ENCODE measurements at regions not wholly inside any gene's neighbourhood (a gene's known extent, or its start where the extent isn't known, plus 50 kb on each side); places are given as distances from the start of the nearest gene placed in this dataset.

DNA sequence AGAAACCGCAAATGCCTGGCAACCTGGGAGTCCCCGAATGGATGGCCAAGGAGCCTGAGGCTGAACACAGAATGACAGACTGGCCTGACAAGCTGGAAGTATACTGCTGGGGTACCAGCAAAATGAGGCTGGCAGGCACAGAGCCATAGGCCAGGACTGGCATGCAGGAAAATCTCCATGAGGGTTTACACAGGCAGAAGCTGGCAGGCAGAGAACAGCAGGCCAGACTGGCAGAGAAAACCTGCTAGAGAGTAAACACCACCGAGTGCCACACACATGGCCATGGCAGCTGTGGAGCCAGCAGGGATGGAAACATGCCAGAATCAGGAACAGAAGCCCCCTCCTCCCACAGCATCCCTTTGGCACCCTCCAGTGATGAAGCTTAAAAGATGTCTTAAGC, 63.4 kb downstream of the CRPPA start:
- H3K27me3 Mint-ChIP-seq: no peaks in the 10 kb centered on the region
- no peaks in the 10 kb centered on the region for H3K9me3 ChIP-seq
- ATAC-seq (replicated peaks in 1 of 4) (no peak), DNase-seq (no peak)
- no peak overlapping the region for H3K4me3 ChIP-seq (ENCODE audit: control insufficient read depth in 1 of 2, extremely low read depth in 1 of 2, low read length in 1 of 2)
- no peaks in the 10 kb centered on the region for H3K27me3 ChIP-seq (replicated peaks in 1 of 2; ENCODE audit: control insufficient read depth in 2 of 2, extremely low read depth in 1 of 2, insufficient read depth in 2 of 2, low read length in 1 of 2)
- ChIA-PET CTCF (no interaction called here), POLR2A (no interaction called here)
- H3K27ac Mint-ChIP-seq: no peak overlapping the region
- H3K4me1 Mint-ChIP-seq: peaks cover 0 to 2% (median 0%) of the 10 kb centered on the region in 3 donors
- no peaks in the 10 kb centered on the region for H3K36me3 ChIP-seq (ENCODE audit: control insufficient read depth in 2 of 2, extremely low read depth in 1 of 2, insufficient read depth in 1 of 2, low read length in 1 of 2)
- no peak overlapping the region for H3K4me3 Mint-ChIP-seq
- no peak overlapping the region for H3K27ac ChIP-seq (ENCODE audit: low read length)
- no peaks in the 10 kb centered on the region for H3K4me1 ChIP-seq (ENCODE audit: control insufficient read depth in 1 of 2, extremely low read depth in 1 of 2, insufficient read depth in 2 of 2, low read length in 2 of 2)
- WGBS (ENCODE audit: insufficient coverage): 85% methylated on average over 3 of the region's 3 CpGs
- H3K36me3 Mint-ChIP-seq: no peaks in the 10 kb centered on the region
- H3K9me3 Mint-ChIP-seq: no peaks in the 10 kb centered on the region

DNA sequence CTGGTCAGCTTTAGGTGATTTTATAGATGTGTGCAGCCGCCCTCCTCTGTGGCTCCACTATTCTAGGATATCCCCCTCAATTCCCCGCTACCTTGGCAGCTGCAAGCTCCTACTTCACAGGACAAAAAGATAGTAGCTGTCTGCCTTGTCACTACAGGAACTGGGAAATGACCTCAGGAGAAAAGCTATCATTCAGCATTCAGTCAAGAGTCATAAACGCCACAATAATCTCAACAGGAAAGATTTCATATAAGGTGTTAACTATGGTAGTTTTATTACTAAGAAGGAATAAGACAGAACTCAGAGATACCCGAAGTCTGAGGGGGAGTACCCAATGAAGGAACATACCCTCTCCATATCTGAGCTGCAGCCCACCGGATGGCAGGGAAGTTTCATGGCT, 63.9 kb downstream of the CRPPA start:
- ChIA-PET POLR2A (no interaction called here), CTCF (no interaction called here)
- ATAC-seq (replicated peaks in 1 of 4): no peak
- H3K27ac ChIP-seq (ENCODE audit: low read length): no peak overlapping the region
- Mint-ChIP-seq H3K27ac (no peak overlapping the region), H3K9me3 (no peaks in the 10 kb centered on the region), H3K36me3 (no peaks in the 10 kb centered on the region), H3K27me3 (no peaks in the 10 kb centered on the region), H3K4me1 (peaks cover 0 to 2% (median 0%) of the 10 kb centered on the region in 3 donors), H3K4me3 (no peak overlapping the region)
- H3K9me3 ChIP-seq: no peaks in the 10 kb centered on the region
- no peak overlapping the region for H3K4me3 ChIP-seq (ENCODE audit: control insufficient read depth in 1 of 2, extremely low read depth in 1 of 2, low read length in 1 of 2)
- DNase-seq: no peak
- WGBS (ENCODE audit: insufficient coverage): 93% methylated on average over 2 of the region's 5 CpGs
- no peaks in the 10 kb centered on the region for H3K27me3 ChIP-seq (replicated peaks in 1 of 2; ENCODE audit: control insufficient read depth in 2 of 2, extremely low read depth in 1 of 2, insufficient read depth in 2 of 2, low read length in 1 of 2)
- no peaks in the 10 kb centered on the region for H3K36me3 ChIP-seq (ENCODE audit: control insufficient read depth in 2 of 2, extremely low read depth in 1 of 2, insufficient read depth in 1 of 2, low read length in 1 of 2)
- no peaks in the 10 kb centered on the region for H3K4me1 ChIP-seq (ENCODE audit: control insufficient read depth in 1 of 2, extremely low read depth in 1 of 2, insufficient read depth in 2 of 2, low read length in 2 of 2)

DNA sequence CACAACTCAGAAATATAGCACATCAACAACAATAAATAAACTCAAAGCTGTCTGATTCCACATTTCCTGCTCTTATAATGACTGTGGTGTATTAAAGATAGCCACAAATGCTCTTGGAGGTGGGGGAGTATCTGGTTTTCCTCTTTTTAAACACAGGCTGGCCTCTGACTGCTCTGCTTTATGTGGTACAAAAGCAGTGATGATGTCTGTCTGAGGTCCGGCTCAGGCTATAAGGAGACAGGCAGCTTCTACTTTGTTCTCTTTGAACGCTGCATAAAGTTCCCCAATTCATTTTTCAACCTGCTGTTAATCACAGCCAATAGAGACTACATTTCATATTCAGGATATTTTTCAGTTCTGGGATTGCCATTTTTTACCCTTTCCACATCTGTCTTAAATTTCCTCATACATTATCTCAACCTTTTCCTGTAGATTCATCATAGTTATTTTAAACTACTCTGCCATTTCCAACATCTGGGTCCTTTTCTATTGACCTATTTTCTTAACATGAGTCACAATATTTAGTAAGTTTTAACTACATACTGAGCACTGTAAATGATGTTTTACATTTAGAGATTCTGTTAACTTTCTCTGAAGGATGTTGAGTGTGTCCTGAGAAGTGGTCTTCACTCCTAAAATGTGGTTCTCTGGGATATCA, 64.9 kb downstream of the CRPPA start:
- Histone ChIP-seq H3K27me3 (replicated peaks in 1 of 2; ENCODE audit: control insufficient read depth in 2 of 2, extremely low read depth in 1 of 2, insufficient read depth in 2 of 2, low read length in 1 of 2) (no peaks in the 10 kb centered on the region), H3K36me3 (ENCODE audit: control insufficient read depth in 2 of 2, extremely low read depth in 1 of 2, insufficient read depth in 1 of 2, low read length in 1 of 2) (no peaks in the 10 kb centered on the region), H3K9me3 (no peaks in the 10 kb centered on the region), H3K4me1 (ENCODE audit: control insufficient read depth in 1 of 2, extremely low read depth in 1 of 2, insufficient read depth in 2 of 2, low read length in 2 of 2) (no peaks in the 10 kb centered on the region), H3K27ac (ENCODE audit: low read length) (no peak overlapping the region), H3K4me3 (ENCODE audit: control insufficient read depth in 1 of 2, extremely low read depth in 1 of 2, low read length in 1 of 2) (no peak overlapping the region)
- ATAC-seq (replicated peaks in 1 of 4) (no peak), DNase-seq (no peak)
- ChIA-PET POLR2A (no interaction called here), CTCF (no interaction called here)
- H3K9me3 Mint-ChIP-seq: peaks cover 0 to 6% (median 1%) of the 10 kb centered on the region in 3 donors
- peaks cover 0 to 2% (median 0%) of the 10 kb centered on the region in 3 donors for H3K4me1 Mint-ChIP-seq
- H3K36me3 Mint-ChIP-seq: no peaks in the 10 kb centered on the region
- no peak overlapping the region for H3K4me3 Mint-ChIP-seq
- no peak overlapping the region for H3K27ac Mint-ChIP-seq
- 34% methylated on average over 2 of the region's 2 CpGs for WGBS (ENCODE audit: insufficient coverage)
- H3K27me3 Mint-ChIP-seq: no peaks in the 10 kb centered on the region

DNA sequence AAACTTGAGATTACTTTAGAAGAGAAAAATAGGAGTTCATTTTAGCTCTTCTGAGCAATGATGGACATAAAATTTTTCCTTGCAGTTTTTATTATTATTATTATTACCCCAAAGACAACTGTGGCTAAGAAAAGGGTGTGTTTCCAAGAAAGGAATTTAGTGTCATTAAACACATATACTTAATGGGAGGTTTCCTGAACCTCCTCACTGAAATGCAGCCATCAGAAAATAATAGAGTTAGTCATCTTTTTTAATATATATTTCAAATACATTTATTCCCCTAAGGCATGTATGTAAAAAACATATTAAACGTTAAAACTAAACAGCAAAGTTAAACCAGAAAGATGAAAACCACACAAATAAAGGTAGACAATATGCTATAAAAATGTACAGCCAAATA, 66.8 kb downstream of the CRPPA start:
- no peak for DNase-seq
- no peaks in the 10 kb centered on the region for H3K4me1 ChIP-seq (ENCODE audit: control insufficient read depth in 1 of 2, extremely low read depth in 1 of 2, insufficient read depth in 2 of 2, low read length in 2 of 2)
- no peak overlapping the region for H3K27ac Mint-ChIP-seq
- H3K4me1 Mint-ChIP-seq: peaks cover 0 to 2% (median 0%) of the 10 kb centered on the region in 3 donors
- H3K9me3 Mint-ChIP-seq: peaks cover 3 to 14% (median 8%) of the 10 kb centered on the region in 3 donors
- H3K4me3 ChIP-seq (ENCODE audit: control insufficient read depth in 1 of 2, extremely low read depth in 1 of 2, low read length in 1 of 2): no peak overlapping the region
- WGBS (ENCODE audit: insufficient coverage): no CpG with 5 or more reads among the region's 1 CpG
- H3K36me3 ChIP-seq (ENCODE audit: control insufficient read depth in 2 of 2, extremely low read depth in 1 of 2, insufficient read depth in 1 of 2, low read length in 1 of 2): no peaks in the 10 kb centered on the region
- no peak for ATAC-seq (replicated peaks in 1 of 4)
- H3K27me3 Mint-ChIP-seq: no peaks in the 10 kb centered on the region
- ChIA-PET POLR2A (no interaction called here), CTCF (no interaction called here)
- H3K27me3 ChIP-seq (replicated peaks in 1 of 2; ENCODE audit: control insufficient read depth in 2 of 2, extremely low read depth in 1 of 2, insufficient read depth in 2 of 2, low read length in 1 of 2): no peaks in the 10 kb centered on the region
- no peaks in the 10 kb centered on the region for H3K9me3 ChIP-seq
- H3K36me3 Mint-ChIP-seq: no peaks in the 10 kb centered on the region
- no peak overlapping the region for H3K4me3 Mint-ChIP-seq
- H3K27ac ChIP-seq (ENCODE audit: low read length): no peak overlapping the region

DNA sequence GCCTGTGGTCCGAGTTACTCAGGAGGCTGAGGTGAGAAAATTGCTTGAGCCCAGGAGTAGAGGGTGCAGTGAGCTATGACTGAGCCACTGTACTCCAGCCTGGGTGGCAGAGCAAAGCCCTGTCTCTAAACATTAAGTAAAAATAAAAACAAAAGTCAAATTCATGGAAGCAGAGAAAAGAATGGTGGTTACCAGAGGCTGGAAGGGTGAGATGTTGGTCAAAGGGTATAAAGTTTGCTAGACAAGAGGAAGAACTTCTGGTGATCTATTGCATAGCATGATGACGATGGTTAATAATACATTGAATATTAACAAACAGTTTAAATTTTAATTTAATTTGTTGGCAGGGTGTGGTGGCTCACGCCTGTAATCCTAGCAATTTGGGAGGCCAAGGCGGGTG, 68.1 kb downstream of the CRPPA start:
- Mint-ChIP-seq H3K9me3 (peaks cover 10 to 20% (median 11%) of the 10 kb centered on the region in 3 donors), H3K27me3 (no peaks in the 10 kb centered on the region), H3K4me1 (peaks cover 0 to 2% (median 0%) of the 10 kb centered on the region in 3 donors), H3K4me3 (no peak overlapping the region), H3K36me3 (no peaks in the 10 kb centered on the region), H3K27ac (no peak overlapping the region)
- Histone ChIP-seq H3K4me1 (ENCODE audit: control insufficient read depth in 1 of 2, extremely low read depth in 1 of 2, insufficient read depth in 2 of 2, low read length in 2 of 2) (no peaks in the 10 kb centered on the region), H3K36me3 (ENCODE audit: control insufficient read depth in 2 of 2, extremely low read depth in 1 of 2, insufficient read depth in 1 of 2, low read length in 1 of 2) (no peaks in the 10 kb centered on the region), H3K9me3 (no peaks in the 10 kb centered on the region), H3K4me3 (ENCODE audit: control insufficient read depth in 1 of 2, extremely low read depth in 1 of 2, low read length in 1 of 2) (no peak overlapping the region), H3K27me3 (replicated peaks in 1 of 2; ENCODE audit: control insufficient read depth in 2 of 2, extremely low read depth in 1 of 2, insufficient read depth in 2 of 2, low read length in 1 of 2) (no peaks in the 10 kb centered on the region), H3K27ac (ENCODE audit: low read length) (no peak overlapping the region)
- POLR2A ChIA-PET: no interaction called here
- CTCF ChIA-PET: no interaction called here
- no CpG with 5 or more reads among the region's 4 CpGs for WGBS (ENCODE audit: insufficient coverage)
- no peak for ATAC-seq (replicated peaks in 1 of 4)
- no peak for DNase-seq

DNA sequence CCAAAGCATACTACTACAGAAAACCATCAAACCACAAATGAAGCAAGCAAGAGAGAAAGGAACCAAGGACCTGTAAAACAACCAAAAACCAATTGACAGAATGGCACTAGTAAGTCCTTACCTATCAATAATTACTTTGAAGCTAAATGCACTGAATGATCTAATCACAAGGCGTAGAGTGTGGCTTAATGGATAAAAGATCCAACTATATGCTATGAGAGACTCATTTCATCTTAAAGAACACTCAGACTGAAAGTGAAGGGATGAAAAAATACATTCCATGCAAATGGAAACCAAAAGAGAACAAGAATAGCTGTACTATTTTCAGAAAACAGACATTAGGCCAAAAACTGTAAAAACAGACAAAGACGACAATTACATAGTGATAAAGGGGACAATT, 70.7 kb downstream of the CRPPA start:
- peaks cover 0 to 5% (median 5%) of the 10 kb centered on the region in 3 donors for H3K4me1 Mint-ChIP-seq
- ATAC-seq (replicated peaks in 1 of 4) (no peak), DNase-seq (no peak)
- peaks cover 10 to 20% (median 11%) of the 10 kb centered on the region in 3 donors for H3K9me3 Mint-ChIP-seq
- H3K27me3 Mint-ChIP-seq: no peaks in the 10 kb centered on the region
- Histone ChIP-seq H3K27ac (ENCODE audit: low read length) (no peak overlapping the region), H3K4me3 (ENCODE audit: control insufficient read depth in 1 of 2, extremely low read depth in 1 of 2, low read length in 1 of 2) (no peak overlapping the region), H3K4me1 (ENCODE audit: control insufficient read depth in 1 of 2, extremely low read depth in 1 of 2, insufficient read depth in 2 of 2, low read length in 2 of 2) (peaks cover 0 to 3% of the 10 kb centered on the region in 2 experiments), H3K9me3 (no peaks in the 10 kb centered on the region), H3K27me3 (replicated peaks in 1 of 2; ENCODE audit: control insufficient read depth in 2 of 2, extremely low read depth in 1 of 2, insufficient read depth in 2 of 2, low read length in 1 of 2) (no peaks in the 10 kb centered on the region), H3K36me3 (ENCODE audit: control insufficient read depth in 2 of 2, extremely low read depth in 1 of 2, insufficient read depth in 1 of 2, low read length in 1 of 2) (no peaks in the 10 kb centered on the region)
- ChIA-PET POLR2A (interaction anchor here in 1 of 2 donors (0.6 kb wide), 1 partner anchor 467 kb away, joined by 4 read pairs; no protein-coding TSS in a partner anchor), CTCF (no interaction called here)
- no peaks in the 10 kb centered on the region for H3K36me3 Mint-ChIP-seq
- H3K27ac Mint-ChIP-seq: no peak overlapping the region
- WGBS (ENCODE audit: insufficient coverage): no CpG with 5 or more reads among the region's 2 CpGs
- no peak overlapping the region for H3K4me3 Mint-ChIP-seq

DNA sequence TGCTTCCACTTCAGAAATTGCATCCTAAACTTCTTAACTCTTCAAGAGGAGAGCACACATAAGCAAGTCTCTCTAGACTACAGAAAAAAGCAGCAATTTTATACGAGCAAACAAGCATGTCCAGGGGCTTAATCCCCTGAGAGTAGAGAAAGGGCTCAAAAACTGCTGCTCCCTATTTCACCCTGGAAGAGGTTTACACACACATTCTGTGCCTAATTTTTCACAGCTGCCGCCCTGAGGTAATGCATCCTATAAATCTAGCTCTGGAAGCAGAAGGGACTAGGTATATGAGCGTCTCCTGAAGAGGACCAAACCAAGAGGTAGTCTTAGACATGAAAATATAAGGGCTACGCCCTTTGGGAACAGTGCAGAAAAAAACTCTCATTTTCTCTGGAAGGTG, 73.1 kb downstream of the CRPPA start:
- no peak overlapping the region for H3K4me3 ChIP-seq (ENCODE audit: control insufficient read depth in 1 of 2, extremely low read depth in 1 of 2, low read length in 1 of 2)
- ChIA-PET CTCF (no interaction called here), POLR2A (no interaction called here)
- no peak overlapping the region for H3K27ac Mint-ChIP-seq
- H3K27me3 ChIP-seq (replicated peaks in 1 of 2; ENCODE audit: control insufficient read depth in 2 of 2, extremely low read depth in 1 of 2, insufficient read depth in 2 of 2, low read length in 1 of 2): no peaks in the 10 kb centered on the region
- H3K9me3 Mint-ChIP-seq: peaks cover 17 to 33% (median 24%) of the 10 kb centered on the region in 3 donors
- no peak overlapping the region for H3K27ac ChIP-seq (ENCODE audit: low read length)
- H3K4me3 Mint-ChIP-seq: no peak overlapping the region
- no peaks in the 10 kb centered on the region for H3K9me3 ChIP-seq
- ATAC-seq (replicated peaks in 1 of 4): no peak
- H3K27me3 Mint-ChIP-seq: no peaks in the 10 kb centered on the region
- H3K4me1 Mint-ChIP-seq: peaks cover 0 to 5% (median 5%) of the 10 kb centered on the region in 3 donors
- peaks cover 0 to 3% of the 10 kb centered on the region in 2 experiments for H3K4me1 ChIP-seq (ENCODE audit: control insufficient read depth in 1 of 2, extremely low read depth in 1 of 2, insufficient read depth in 2 of 2, low read length in 2 of 2)
- DNase-seq: no peak
- no peaks in the 10 kb centered on the region for H3K36me3 ChIP-seq (ENCODE audit: control insufficient read depth in 2 of 2, extremely low read depth in 1 of 2, insufficient read depth in 1 of 2, low read length in 1 of 2)
- no peaks in the 10 kb centered on the region for H3K36me3 Mint-ChIP-seq
- 81% methylated on average over 2 of the region's 4 CpGs for WGBS (ENCODE audit: insufficient coverage)
